22Rv1 (cell line): ENCODE measurements at regions not wholly inside any gene's neighbourhood (a gene's known extent, or its start where the extent isn't known, plus 50 kb on each side); places are given as distances from the start of the nearest gene placed in this dataset.

Source experiments
- ZFX ChIP-seq: fragments of 450-650 bp; IDR thresholded peaks from 2 replicates; pipeline ENCODE4 v1.6.1; 2017; ENCODE audit warnings: antibody characterized with exemption, borderline replicate concordance
- TF ChIP-seq, protein P1 (sequence below): fragments of 450-650 bp; IDR thresholded peaks from 2 replicates; pipeline ENCODE4 v1.5.1; 2017; ENCODE audit warnings: mild to moderate bottlenecking

- TF ChIP-seq, protein P1, sequence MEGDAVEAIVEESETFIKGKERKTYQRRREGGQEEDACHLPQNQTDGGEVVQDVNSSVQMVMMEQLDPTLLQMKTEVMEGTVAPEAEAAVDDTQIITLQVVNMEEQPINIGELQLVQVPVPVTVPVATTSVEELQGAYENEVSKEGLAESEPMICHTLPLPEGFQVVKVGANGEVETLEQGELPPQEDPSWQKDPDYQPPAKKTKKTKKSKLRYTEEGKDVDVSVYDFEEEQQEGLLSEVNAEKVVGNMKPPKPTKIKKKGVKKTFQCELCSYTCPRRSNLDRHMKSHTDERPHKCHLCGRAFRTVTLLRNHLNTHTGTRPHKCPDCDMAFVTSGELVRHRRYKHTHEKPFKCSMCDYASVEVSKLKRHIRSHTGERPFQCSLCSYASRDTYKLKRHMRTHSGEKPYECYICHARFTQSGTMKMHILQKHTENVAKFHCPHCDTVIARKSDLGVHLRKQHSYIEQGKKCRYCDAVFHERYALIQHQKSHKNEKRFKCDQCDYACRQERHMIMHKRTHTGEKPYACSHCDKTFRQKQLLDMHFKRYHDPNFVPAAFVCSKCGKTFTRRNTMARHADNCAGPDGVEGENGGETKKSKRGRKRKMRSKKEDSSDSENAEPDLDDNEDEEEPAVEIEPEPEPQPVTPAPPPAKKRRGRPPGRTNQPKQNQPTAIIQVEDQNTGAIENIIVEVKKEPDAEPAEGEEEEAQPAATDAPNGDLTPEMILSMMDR, result no peak
- no peak for TF ChIP-seq ZFX
These were observed 294.8 kb upstream of the TMPO start for GRCh38 chr12:98220636-98221035.
